ENCODE measurements at regions not wholly inside any gene's neighbourhood (a gene's known extent, or its start where the extent isn't known, plus 50 kb on each side); places are given as distances from the start of the nearest gene placed in this dataset.
"Not testable (repeated sequence)": the region's sequence is repeated elsewhere in the genome, so short reads cannot be mapped to it uniquely, and the experiment has no call there.

DNA sequence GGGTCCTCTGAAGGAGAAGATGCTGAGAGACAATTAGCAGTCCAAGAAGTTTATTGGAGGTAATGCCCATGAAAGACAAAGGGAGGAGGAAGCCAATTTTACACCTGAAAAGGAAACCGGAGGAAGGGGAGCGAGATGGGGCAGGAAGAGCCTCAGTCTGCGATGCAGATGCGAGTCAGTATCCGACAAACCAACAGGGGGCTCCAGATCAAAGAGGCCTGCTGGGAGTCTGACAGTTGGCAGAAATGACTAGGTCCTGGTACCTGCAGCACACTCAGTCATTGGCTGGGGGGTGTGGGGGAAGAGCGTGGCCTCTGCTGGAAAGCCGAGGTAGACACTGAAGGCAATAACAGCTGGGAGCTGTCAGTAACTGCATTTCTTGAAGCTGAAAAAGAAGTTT is 231.1 kb upstream of the CENPE start:
- DNase-seq (ENCODE audit: low spot score in 2 of 2) = no peak
- Mint-ChIP-seq H3K9me3 (peaks cover 3 to 6% of the 10 kb centered on the region in 2 donors), H3K36me3 (no peaks in the 10 kb centered on the region), H3K27ac (no peak overlapping the region)
- ATAC-seq = peak in 1 of 2 donors; percentile 68

GRCh38 chr4:103425406-103425805 is 227.3 kb upstream of the CENPE start:
- ATAC-seq (no peak), DNase-seq (ENCODE audit: low spot score in 2 of 2) (no peak)
- Mint-ChIP-seq H3K9me3 (peaks cover 6 to 8% of the 10 kb centered on the region in 2 donors), H3K27ac (no peak overlapping the region), H3K36me3 (no peaks in the 10 kb centered on the region)

DNA sequence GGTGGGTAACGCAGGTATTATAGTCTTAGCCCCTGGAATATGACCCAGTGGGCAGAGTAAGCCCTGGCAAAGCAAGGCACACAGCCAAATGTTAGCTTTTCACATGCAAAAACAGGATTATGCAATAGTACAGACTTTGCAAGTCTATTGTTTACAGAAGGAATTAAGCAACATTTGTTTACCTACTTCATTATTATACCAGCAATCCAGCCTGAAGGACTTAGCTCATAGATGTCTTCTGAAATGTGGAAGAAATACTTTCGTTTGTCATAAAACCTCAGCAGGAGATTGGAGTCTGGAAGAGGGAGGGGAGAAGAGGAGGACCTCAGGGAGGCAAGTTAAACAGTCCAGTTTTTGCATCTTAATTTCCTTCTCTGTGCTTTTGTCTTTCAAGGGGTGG is 226.7 kb upstream of the CENPE start:
- Mint-ChIP-seq H3K27ac (no peak overlapping the region), H3K9me3 (peaks cover 6 to 8% of the 10 kb centered on the region in 2 donors), H3K36me3 (no peaks in the 10 kb centered on the region)
- no peak for ATAC-seq
- no peak for DNase-seq (ENCODE audit: low spot score in 2 of 2)

DNA sequence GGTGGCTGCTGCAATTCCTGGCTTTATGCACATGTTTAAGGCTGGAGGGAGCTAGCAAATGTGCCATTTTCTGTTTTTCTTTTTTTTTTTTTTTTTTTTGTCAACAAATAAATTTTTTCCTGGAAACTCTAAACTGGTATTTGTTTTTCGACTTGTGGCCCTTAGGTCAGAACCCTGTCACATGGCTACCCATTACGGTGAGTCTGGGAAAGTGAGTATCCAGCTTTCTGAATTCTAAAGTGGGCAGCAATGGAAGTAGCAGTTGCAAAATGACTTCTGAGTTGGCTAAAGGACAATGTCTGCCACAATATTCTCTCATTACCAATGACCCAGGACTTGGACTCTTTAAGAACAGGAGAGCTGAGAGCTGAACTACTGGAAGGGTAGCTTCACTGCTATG is 225.1 kb upstream of the CENPE start:
- ATAC-seq (no peak), DNase-seq (ENCODE audit: low spot score in 2 of 2) (no peak)
- Mint-ChIP-seq H3K36me3 (no peaks in the 10 kb centered on the region), H3K9me3 (peaks cover 2 to 3% of the 10 kb centered on the region in 2 donors), H3K27ac (no peak overlapping the region)

GRCh38 chr4:103422467-103423219 is 224.5 kb upstream of the CENPE start:
- ATAC-seq (no peak), DNase-seq (ENCODE audit: low spot score in 2 of 2) (no peak)
- Mint-ChIP-seq H3K9me3 (peaks cover 2 to 3% of the 10 kb centered on the region in 2 donors), H3K27ac (no peak overlapping the region), H3K36me3 (no peaks in the 10 kb centered on the region)

GRCh38 chr4:103415801-103416200 is 217.7 kb upstream of the CENPE start:
- ATAC-seq = no peak
- no peak for DNase-seq (ENCODE audit: low spot score in 2 of 2)
- Mint-ChIP-seq H3K36me3 (no peaks in the 10 kb centered on the region), H3K9me3 (peaks cover 12% of the 10 kb centered on the region in 2 donors), H3K27ac (no peak overlapping the region)

DNA sequence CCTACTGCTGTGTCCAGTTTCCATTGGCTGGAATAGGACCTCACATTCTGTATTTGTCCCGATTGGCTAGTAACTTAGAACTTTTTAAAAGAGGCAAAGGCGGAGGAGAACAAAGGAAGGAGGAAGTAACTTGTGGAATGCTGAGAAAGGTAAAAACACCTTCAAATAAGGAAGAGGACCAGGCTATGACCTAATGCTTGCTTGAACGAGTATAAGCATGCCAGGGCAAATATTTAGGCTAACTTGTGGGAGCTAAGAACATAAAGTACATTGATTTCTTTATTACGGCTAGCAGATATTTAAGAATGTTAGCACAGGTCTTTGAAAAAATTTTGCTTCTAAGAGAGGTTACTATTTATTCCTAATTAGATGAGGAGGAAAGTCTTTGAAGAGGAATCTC is 214.5 kb upstream of the CENPE start:
- H3K27ac Mint-ChIP-seq; H3K9me3 Mint-ChIP-seq; H3K36me3 Mint-ChIP-seq; DNase-seq (ENCODE audit: low spot score in 2 of 2); ATAC-seq: not testable (repeated sequence)

GRCh38 chr4:103410386-103410785 is 212.2 kb upstream of the CENPE start:
- no peak overlapping the region for H3K27ac Mint-ChIP-seq
- no peaks in the 10 kb centered on the region for H3K36me3 Mint-ChIP-seq
- ATAC-seq (no peak), DNase-seq (ENCODE audit: low spot score in 2 of 2) (no peak)
- peaks cover 4 to 6% of the 10 kb centered on the region in 2 donors for H3K9me3 Mint-ChIP-seq

DNA sequence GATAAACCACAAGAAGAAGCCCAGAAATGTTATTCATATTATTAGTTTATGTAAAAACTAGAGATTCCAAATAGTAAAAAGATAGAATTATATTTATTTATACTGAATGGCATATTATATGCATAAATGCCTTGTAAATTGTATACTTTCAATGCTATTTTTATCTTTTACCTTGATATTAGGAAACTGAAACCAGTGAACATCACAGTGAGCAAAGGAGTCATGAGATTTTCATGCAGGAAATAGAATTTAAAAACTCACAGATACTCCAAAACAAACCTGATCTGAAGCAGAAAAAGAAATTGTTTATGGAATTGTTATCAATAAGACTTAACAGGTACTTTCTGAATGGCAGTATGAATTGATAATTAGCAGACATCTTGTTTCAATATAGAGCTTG is 207.3 kb upstream of the CENPE start:
- no peak overlapping the region for H3K27ac Mint-ChIP-seq
- H3K9me3 Mint-ChIP-seq = no peaks in the 10 kb centered on the region
- no peaks in the 10 kb centered on the region for H3K36me3 Mint-ChIP-seq
- DNase-seq (ENCODE audit: low spot score in 2 of 2) (no peak), ATAC-seq (no peak)

DNA sequence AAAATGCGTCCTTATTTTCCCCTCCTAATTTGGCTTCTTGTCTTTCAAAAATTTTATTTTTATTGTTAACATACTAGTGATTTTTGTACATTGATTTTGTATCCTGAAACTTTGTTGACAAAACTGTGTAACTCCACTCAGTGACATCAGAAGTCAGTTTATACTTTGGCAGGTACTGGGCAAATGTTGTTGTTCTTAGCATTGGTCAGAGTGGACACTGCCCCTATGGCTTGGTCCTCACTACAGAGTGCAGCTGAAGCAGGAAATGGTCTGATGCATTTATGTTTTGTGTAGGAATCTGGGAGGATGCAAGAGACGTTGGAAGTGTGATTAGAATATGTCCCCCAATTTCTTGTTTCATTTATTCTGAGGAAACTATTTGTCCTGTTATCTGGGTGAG is 205.5 kb upstream of the CENPE start:
- DNase-seq (ENCODE audit: low spot score in 2 of 2) = no peak
- Mint-ChIP-seq H3K9me3 (peaks cover 0 to 4% of the 10 kb centered on the region in 2 donors), H3K36me3 (no peaks in the 10 kb centered on the region), H3K27ac (no peak overlapping the region)
- ATAC-seq = no peak

- peaks cover 0 to 4% of the 10 kb centered on the region in 2 donors for H3K9me3 Mint-ChIP-seq
- no peaks in the 10 kb centered on the region for H3K36me3 Mint-ChIP-seq
- DNase-seq (ENCODE audit: low spot score in 2 of 2) = no peak
- H3K27ac Mint-ChIP-seq = no peak overlapping the region
- ATAC-seq = no peak
Observed at GRCh38 chr4:103402198-103402597, 204.1 kb upstream of the CENPE start.

DNA sequence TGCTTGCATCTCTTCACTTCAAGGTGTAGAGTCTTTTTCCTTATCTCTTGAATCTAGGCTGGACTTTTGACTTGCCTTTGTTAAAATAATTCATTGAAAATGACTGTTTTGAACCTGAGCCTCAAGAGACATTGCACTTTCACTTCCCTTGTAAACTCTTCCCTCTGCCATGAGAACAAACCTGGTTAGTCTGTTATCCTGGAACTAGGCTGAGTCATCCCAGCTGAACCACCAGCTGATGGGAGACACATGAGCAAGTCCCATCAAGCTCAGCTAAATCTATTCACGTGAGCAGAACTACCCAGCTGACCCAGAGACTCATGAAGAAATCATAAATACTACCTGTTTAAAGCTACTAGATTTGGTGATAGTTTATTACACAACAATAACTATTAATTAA is 202.3 kb upstream of the CENPE start:
- H3K36me3 Mint-ChIP-seq = no peaks in the 10 kb centered on the region
- DNase-seq (ENCODE audit: low spot score in 2 of 2) (no peak), ATAC-seq (no peak)
- no peak overlapping the region for H3K27ac Mint-ChIP-seq
- H3K9me3 Mint-ChIP-seq = peaks cover 0 to 4% of the 10 kb centered on the region in 2 donors

- Mint-ChIP-seq H3K27ac (no peak overlapping the region), H3K36me3 (no peaks in the 10 kb centered on the region), H3K9me3 (peaks cover 0 to 8% of the 10 kb centered on the region in 2 donors)
- no peak for DNase-seq (ENCODE audit: low spot score in 2 of 2)
- ATAC-seq = no peak
Observed at GRCh38 chr4:103397541-103397940, 199.4 kb upstream of the CENPE start.

DNA sequence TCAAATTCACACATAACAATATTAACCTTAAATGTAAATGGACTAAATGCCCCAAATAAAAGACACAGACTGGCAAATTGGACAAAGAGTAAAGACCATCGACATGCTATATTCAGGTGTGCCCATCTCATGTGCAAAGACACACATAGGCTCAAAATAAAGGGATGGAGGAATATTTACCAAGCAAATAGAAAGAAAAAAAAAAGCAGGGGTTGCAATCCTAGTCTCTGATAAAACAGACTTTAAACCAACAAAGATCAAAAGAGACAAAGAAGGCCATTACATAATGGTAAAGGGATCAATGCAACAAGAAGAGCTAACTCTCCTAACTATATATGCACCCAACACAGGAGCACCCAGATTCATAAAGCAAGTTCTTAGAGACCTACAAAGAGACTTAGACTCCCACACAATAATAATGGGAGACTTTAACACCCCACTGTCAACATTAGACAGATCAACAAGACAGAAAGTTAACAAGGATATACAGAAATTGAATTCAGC is 189.4 kb upstream of the CENPE start:
- H3K9me3 Mint-ChIP-seq = peaks cover 11 to 14% of the 10 kb centered on the region in 2 donors
- H3K27ac Mint-ChIP-seq; DNase-seq (ENCODE audit: low spot score in 2 of 2); H3K36me3 Mint-ChIP-seq; ATAC-seq: not testable (repeated sequence)

DNA sequence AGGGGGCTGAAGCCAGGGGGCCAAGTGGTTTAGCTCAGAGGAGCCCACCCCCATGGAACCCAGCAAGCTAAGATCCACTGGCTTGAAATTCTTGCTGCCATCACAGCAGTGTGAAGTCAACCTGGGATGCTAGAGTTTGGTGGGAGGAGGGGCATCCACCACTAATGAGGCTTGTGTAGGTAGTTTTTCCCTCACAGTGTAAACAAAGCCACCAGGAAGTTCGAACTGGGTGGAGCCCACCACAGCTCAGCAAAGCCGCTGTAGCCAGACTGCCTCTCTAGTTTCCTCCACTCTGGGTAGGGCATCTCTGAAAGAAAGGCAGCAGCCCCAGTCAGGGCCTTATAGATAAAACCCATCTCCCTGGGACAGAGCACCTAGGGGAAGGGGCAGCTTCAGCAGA is 187.4 kb upstream of the CENPE start:
- H3K36me3 Mint-ChIP-seq; ATAC-seq; H3K27ac Mint-ChIP-seq; DNase-seq (ENCODE audit: low spot score in 2 of 2): not testable (repeated sequence)
- H3K9me3 Mint-ChIP-seq = peaks cover 19 to 21% of the 10 kb centered on the region in 2 donors

- no peaks in the 10 kb centered on the region for H3K36me3 Mint-ChIP-seq
- DNase-seq (ENCODE audit: low spot score in 2 of 2) (no peak), ATAC-seq (no peak)
- H3K27ac Mint-ChIP-seq = no peak overlapping the region
- no peaks in the 10 kb centered on the region for H3K9me3 Mint-ChIP-seq
Observed at GRCh38 chr4:103375278-103375677, 177.1 kb upstream of the CENPE start.

GRCh38 chr4:103374758-103375157 is 176.6 kb upstream of the CENPE start:
- no peak for ATAC-seq

GRCh38 chr4:103374306-103374705 is 176.2 kb upstream of the CENPE start:
- ATAC-seq (no peak), DNase-seq (ENCODE audit: low spot score in 2 of 2) (no peak)
- no peak overlapping the region for H3K27ac Mint-ChIP-seq
- H3K36me3 Mint-ChIP-seq = no peaks in the 10 kb centered on the region
- no peaks in the 10 kb centered on the region for H3K9me3 Mint-ChIP-seq

More at GRCh38 chr4:103374758-103375157, 176.6 kb upstream of the CENPE start:
- H3K9me3 Mint-ChIP-seq = no peaks in the 10 kb centered on the region
- H3K36me3 Mint-ChIP-seq = no peaks in the 10 kb centered on the region
- no peak for DNase-seq (ENCODE audit: low spot score in 2 of 2)
- H3K27ac Mint-ChIP-seq = no peak overlapping the region
